ENCODE measurements at regions not wholly inside any gene's neighbourhood (a gene's known extent, or its start where the extent isn't known, plus 50 kb on each side); places are given as distances from the start of the nearest gene placed in this dataset.

GRCh38 chr21:21968810-21969209 lies 970.6 kb downstream of the NCAM2 start:
- no peak for DNase-seq
- Mint-ChIP-seq H3K9me3 (peaks cover 6 to 34% (median 10%) of the 10 kb centered on the region in 3 donors), H3K27me3 (no peaks in the 10 kb centered on the region), H3K27ac (no peak overlapping the region), H3K4me3 (no peak overlapping the region), H3K36me3 (no peaks in the 10 kb centered on the region), H3K4me1 (no peaks in the 10 kb centered on the region)
- ATAC-seq (replicated peaks in 1 of 4), result no peak
- Histone ChIP-seq H3K4me1 (ENCODE audit: control insufficient read depth in 1 of 2, extremely low read depth in 1 of 2, insufficient read depth in 2 of 2, low read length in 2 of 2) (no peaks in the 10 kb centered on the region), H3K36me3 (ENCODE audit: control insufficient read depth in 2 of 2, extremely low read depth in 1 of 2, insufficient read depth in 1 of 2, low read length in 1 of 2) (no peaks in the 10 kb centered on the region), H3K4me3 (ENCODE audit: control insufficient read depth in 1 of 2, extremely low read depth in 1 of 2, low read length in 1 of 2) (no peak overlapping the region), H3K27me3 (replicated peaks in 1 of 2; ENCODE audit: control insufficient read depth in 2 of 2, extremely low read depth in 1 of 2, insufficient read depth in 2 of 2, low read length in 1 of 2) (no peaks in the 10 kb centered on the region), H3K9me3 (no peaks in the 10 kb centered on the region), H3K27ac (ENCODE audit: low read length) (no peak overlapping the region)
- POLR2A ChIA-PET, result no interaction called here
- WGBS (ENCODE audit: insufficient coverage), result 60% methylated on average over 1 of the region's 2 CpGs
- CTCF ChIA-PET, result no interaction called here

- POLR2A ChIA-PET, result no interaction called here
- peaks cover 6 to 34% (median 10%) of the 10 kb centered on the region in 3 donors for H3K9me3 Mint-ChIP-seq
- no peaks in the 10 kb centered on the region for H3K36me3 Mint-ChIP-seq
- DNase-seq (no peak), ATAC-seq (replicated peaks in 1 of 4) (no peak)
- no peaks in the 10 kb centered on the region for H3K27me3 Mint-ChIP-seq
- no peaks in the 10 kb centered on the region for H3K4me1 ChIP-seq (ENCODE audit: control insufficient read depth in 1 of 2, extremely low read depth in 1 of 2, insufficient read depth in 2 of 2, low read length in 2 of 2)
- H3K4me3 ChIP-seq (ENCODE audit: control insufficient read depth in 1 of 2, extremely low read depth in 1 of 2, low read length in 1 of 2), result no peak overlapping the region
- H3K9me3 ChIP-seq, result no peaks in the 10 kb centered on the region
- H3K4me3 Mint-ChIP-seq, result no peak overlapping the region
- H3K27ac ChIP-seq (ENCODE audit: low read length), result no peak overlapping the region
- WGBS (ENCODE audit: insufficient coverage), result 30% methylated on average over 1 of the region's 2 CpGs
- CTCF ChIA-PET, result no interaction called here
- H3K27ac Mint-ChIP-seq, result no peak overlapping the region
- H3K36me3 ChIP-seq (ENCODE audit: control insufficient read depth in 2 of 2, extremely low read depth in 1 of 2, insufficient read depth in 1 of 2, low read length in 1 of 2), result no peaks in the 10 kb centered on the region
- H3K4me1 Mint-ChIP-seq, result no peaks in the 10 kb centered on the region
- H3K27me3 ChIP-seq (replicated peaks in 1 of 2; ENCODE audit: control insufficient read depth in 2 of 2, extremely low read depth in 1 of 2, insufficient read depth in 2 of 2, low read length in 1 of 2), result no peaks in the 10 kb centered on the region
These were observed 971.0 kb downstream of the NCAM2 start for GRCh38 chr21:21969211-21969610.

GRCh38 chr21:21971384-21971783 lies 973.2 kb downstream of the NCAM2 start:
- ChIA-PET CTCF (interaction anchor here in 1 of 2 donors (0.6 kb wide), 1 partner anchor 119 kb away, joined by 3 read pairs; no protein-coding TSS in a partner anchor), POLR2A (no interaction called here)
- H3K4me3 ChIP-seq (ENCODE audit: control insufficient read depth in 1 of 2, extremely low read depth in 1 of 2, low read length in 1 of 2), result no peak overlapping the region
- H3K9me3 ChIP-seq, result no peaks in the 10 kb centered on the region
- Mint-ChIP-seq H3K4me1 (no peaks in the 10 kb centered on the region), H3K36me3 (no peaks in the 10 kb centered on the region), H3K27me3 (no peaks in the 10 kb centered on the region), H3K27ac (no peak overlapping the region), H3K9me3 (peaks cover 0 to 30% (median 5%) of the 10 kb centered on the region in 3 donors), H3K4me3 (no peak overlapping the region)
- H3K27me3 ChIP-seq (replicated peaks in 1 of 2; ENCODE audit: control insufficient read depth in 2 of 2, extremely low read depth in 1 of 2, insufficient read depth in 2 of 2, low read length in 1 of 2), result no peaks in the 10 kb centered on the region
- H3K27ac ChIP-seq (ENCODE audit: low read length), result no peak overlapping the region
- H3K4me1 ChIP-seq (ENCODE audit: control insufficient read depth in 1 of 2, extremely low read depth in 1 of 2, insufficient read depth in 2 of 2, low read length in 2 of 2), result no peaks in the 10 kb centered on the region
- H3K36me3 ChIP-seq (ENCODE audit: control insufficient read depth in 2 of 2, extremely low read depth in 1 of 2, insufficient read depth in 1 of 2, low read length in 1 of 2), result no peaks in the 10 kb centered on the region
- ATAC-seq (replicated peaks in 1 of 4) (no peak), DNase-seq (no peak)
- 89% methylated on average over 1 of the region's 4 CpGs for WGBS (ENCODE audit: insufficient coverage)

GRCh38 chr21:21973806-21974205 lies 975.6 kb downstream of the NCAM2 start:
- no peaks in the 10 kb centered on the region for H3K9me3 ChIP-seq
- ATAC-seq (replicated peaks in 1 of 4), result no peak
- ChIA-PET CTCF (no interaction called here), POLR2A (no interaction called here)
- no peak overlapping the region for H3K27ac ChIP-seq (ENCODE audit: low read length)
- H3K4me3 ChIP-seq (ENCODE audit: control insufficient read depth in 1 of 2, extremely low read depth in 1 of 2, low read length in 1 of 2), result no peak overlapping the region
- no peaks in the 10 kb centered on the region for H3K27me3 Mint-ChIP-seq
- peaks cover 0 to 24% (median 0%) of the 10 kb centered on the region in 3 donors for H3K9me3 Mint-ChIP-seq
- 67% methylated on average over 1 of the region's 5 CpGs for WGBS (ENCODE audit: insufficient coverage)
- no peak overlapping the region for H3K4me3 Mint-ChIP-seq
- H3K4me1 Mint-ChIP-seq, result no peaks in the 10 kb centered on the region
- no peaks in the 10 kb centered on the region for H3K36me3 ChIP-seq (ENCODE audit: control insufficient read depth in 2 of 2, extremely low read depth in 1 of 2, insufficient read depth in 1 of 2, low read length in 1 of 2)
- H3K27me3 ChIP-seq (replicated peaks in 1 of 2; ENCODE audit: control insufficient read depth in 2 of 2, extremely low read depth in 1 of 2, insufficient read depth in 2 of 2, low read length in 1 of 2), result no peaks in the 10 kb centered on the region
- no peak for DNase-seq
- H3K4me1 ChIP-seq (ENCODE audit: control insufficient read depth in 1 of 2, extremely low read depth in 1 of 2, insufficient read depth in 2 of 2, low read length in 2 of 2), result no peaks in the 10 kb centered on the region
- no peak overlapping the region for H3K27ac Mint-ChIP-seq
- H3K36me3 Mint-ChIP-seq, result no peaks in the 10 kb centered on the region

GRCh38 chr21:21996891-21997290 lies 998.7 kb downstream of the NCAM2 start:
- ChIA-PET POLR2A (no interaction called here), CTCF (interaction anchor here (0.5 to 0.6 kb wide), 2 partner anchors 53 to 307 kb away, joined by 3 to 4 read pairs; no protein-coding TSS in a partner anchor)
- Histone ChIP-seq H3K36me3 (ENCODE audit: control insufficient read depth in 2 of 2, extremely low read depth in 1 of 2, insufficient read depth in 1 of 2, low read length in 1 of 2) (no peaks in the 10 kb centered on the region), H3K9me3 (no peaks in the 10 kb centered on the region), H3K27me3 (replicated peaks in 1 of 2; ENCODE audit: control insufficient read depth in 2 of 2, extremely low read depth in 1 of 2, insufficient read depth in 2 of 2, low read length in 1 of 2) (no peaks in the 10 kb centered on the region), H3K4me1 (ENCODE audit: control insufficient read depth in 1 of 2, extremely low read depth in 1 of 2, insufficient read depth in 2 of 2, low read length in 2 of 2) (no peaks in the 10 kb centered on the region), H3K27ac (ENCODE audit: low read length) (no peak overlapping the region), H3K4me3 (ENCODE audit: control insufficient read depth in 1 of 2, extremely low read depth in 1 of 2, low read length in 1 of 2) (no peak overlapping the region)
- 83% methylated on average over 2 of the region's 3 CpGs for WGBS (ENCODE audit: insufficient coverage)
- ATAC-seq (replicated peaks in 1 of 4) (no peak), DNase-seq (no peak)
- Mint-ChIP-seq H3K4me3 (no peak overlapping the region), H3K36me3 (no peaks in the 10 kb centered on the region), H3K4me1 (peaks cover 0 to 12% (median 9%) of the 10 kb centered on the region in 3 donors), H3K27me3 (no peaks in the 10 kb centered on the region), H3K9me3 (peaks cover 5 to 19% (median 7%) of the 10 kb centered on the region in 3 donors), H3K27ac (no peak overlapping the region)

- H3K36me3 Mint-ChIP-seq, result no peaks in the 10 kb centered on the region
These were observed 999.5 kb downstream of the NCAM2 start for GRCh38 chr21:21997390-21998333.

More at GRCh38 chr21:21997390-21998333, 999.5 kb downstream of the NCAM2 start:
- no peak for DNase-seq
- H3K4me1 Mint-ChIP-seq, result peaks cover 0 to 12% (median 9%) of the 10 kb centered on the region in 3 donors
- ChIA-PET CTCF (interaction anchor here in 1 of 2 donors (0.5 kb wide), 1 partner anchor 54 kb away, joined by 3 read pairs; no protein-coding TSS in a partner anchor), POLR2A (no interaction called here)
- Histone ChIP-seq H3K27ac (ENCODE audit: low read length) (no peak overlapping the region), H3K4me1 (ENCODE audit: control insufficient read depth in 1 of 2, extremely low read depth in 1 of 2, insufficient read depth in 2 of 2, low read length in 2 of 2) (no peaks in the 10 kb centered on the region), H3K9me3 (no peaks in the 10 kb centered on the region), H3K27me3 (replicated peaks in 1 of 2; ENCODE audit: control insufficient read depth in 2 of 2, extremely low read depth in 1 of 2, insufficient read depth in 2 of 2, low read length in 1 of 2) (no peaks in the 10 kb centered on the region), H3K36me3 (ENCODE audit: control insufficient read depth in 2 of 2, extremely low read depth in 1 of 2, insufficient read depth in 1 of 2, low read length in 1 of 2) (no peaks in the 10 kb centered on the region), H3K4me3 (ENCODE audit: control insufficient read depth in 1 of 2, extremely low read depth in 1 of 2, low read length in 1 of 2) (no peak overlapping the region)
- H3K27ac Mint-ChIP-seq, result no peak overlapping the region
- H3K27me3 Mint-ChIP-seq, result no peaks in the 10 kb centered on the region
- no peak for ATAC-seq (replicated peaks in 1 of 4)
- no peak overlapping the region for H3K4me3 Mint-ChIP-seq
- peaks cover 7 to 22% (median 7%) of the 10 kb centered on the region in 3 donors for H3K9me3 Mint-ChIP-seq

Measured in T-cell (primary cell).